OCI-LY7 (cell line): ENCODE measurements at regions not wholly inside any gene's neighbourhood (a gene's known extent, or its start where the extent isn't known, plus 50 kb on each side); places are given as distances from the start of the nearest gene placed in this dataset.

ENCODE experiments used
- EZH2phosphoT487 ChIP-seq: fragments of 200-600 bp; sonication (generic); IDR thresholded peaks from 2 replicates; pipeline ENCODE4 v1.6.1; 2018; ENCODE audit warnings: low read depth, borderline replicate concordance, mild to moderate bottlenecking, mixed run types, antibody characterized with exemption, low read length, moderate library complexity, mixed read lengths
- TF ChIP-seq, protein P1 (sequence below): fragments of 200-600 bp; sonication (generic); conservative IDR thresholded peaks from 2 replicates; pipeline ENCODE4 v1.5.1; 2014; ENCODE audit warnings: mild to moderate bottlenecking, antibody characterized with exemption, low read length, moderate library complexity, mixed read lengths

DNA sequence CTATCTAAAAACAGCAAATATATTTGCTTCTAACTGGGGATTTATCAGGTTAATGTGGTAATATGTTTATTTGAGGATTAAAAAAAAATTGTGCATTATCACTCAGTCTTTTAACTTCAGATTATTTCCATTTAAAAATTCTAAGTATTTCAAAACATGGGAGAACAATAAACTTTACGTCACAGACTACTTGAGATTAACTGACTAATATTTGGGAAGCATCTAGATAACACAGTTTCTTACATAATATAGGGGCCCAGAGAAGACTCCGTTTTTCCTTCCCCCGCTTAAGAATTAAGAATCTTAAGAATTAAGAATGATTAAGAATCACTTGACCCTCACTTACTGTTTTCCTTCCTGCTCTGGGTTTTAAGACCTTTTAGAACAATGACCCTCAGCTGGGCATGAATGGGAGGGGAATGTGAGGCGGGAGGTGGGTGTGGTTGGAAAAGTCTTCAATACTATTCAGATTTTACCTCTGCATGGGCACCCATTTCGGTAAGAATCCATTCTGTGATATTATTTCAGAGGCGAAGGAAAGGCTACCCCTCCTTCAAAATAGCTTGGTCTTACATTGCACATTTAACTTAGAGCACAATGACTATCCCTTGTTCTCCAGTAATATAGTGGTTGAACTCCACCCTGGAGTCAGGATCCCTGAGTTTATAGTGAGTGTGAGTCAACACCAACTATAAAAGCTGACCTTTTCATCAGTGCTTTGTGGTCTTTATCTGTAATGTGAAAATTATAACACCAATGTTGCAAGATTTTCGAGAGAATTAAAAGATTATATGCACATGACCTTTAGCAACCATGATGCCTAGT is 821.3 kb downstream of the USP25 start:
- TF ChIP-seq, protein P1, sequence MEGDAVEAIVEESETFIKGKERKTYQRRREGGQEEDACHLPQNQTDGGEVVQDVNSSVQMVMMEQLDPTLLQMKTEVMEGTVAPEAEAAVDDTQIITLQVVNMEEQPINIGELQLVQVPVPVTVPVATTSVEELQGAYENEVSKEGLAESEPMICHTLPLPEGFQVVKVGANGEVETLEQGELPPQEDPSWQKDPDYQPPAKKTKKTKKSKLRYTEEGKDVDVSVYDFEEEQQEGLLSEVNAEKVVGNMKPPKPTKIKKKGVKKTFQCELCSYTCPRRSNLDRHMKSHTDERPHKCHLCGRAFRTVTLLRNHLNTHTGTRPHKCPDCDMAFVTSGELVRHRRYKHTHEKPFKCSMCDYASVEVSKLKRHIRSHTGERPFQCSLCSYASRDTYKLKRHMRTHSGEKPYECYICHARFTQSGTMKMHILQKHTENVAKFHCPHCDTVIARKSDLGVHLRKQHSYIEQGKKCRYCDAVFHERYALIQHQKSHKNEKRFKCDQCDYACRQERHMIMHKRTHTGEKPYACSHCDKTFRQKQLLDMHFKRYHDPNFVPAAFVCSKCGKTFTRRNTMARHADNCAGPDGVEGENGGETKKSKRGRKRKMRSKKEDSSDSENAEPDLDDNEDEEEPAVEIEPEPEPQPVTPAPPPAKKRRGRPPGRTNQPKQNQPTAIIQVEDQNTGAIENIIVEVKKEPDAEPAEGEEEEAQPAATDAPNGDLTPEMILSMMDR: no peak
- TF ChIP-seq EZH2phosphoT487: no peak
